SJSA1 (cell line): ENCODE measurements at regions not wholly inside any gene's neighbourhood (a gene's known extent, or its start where the extent isn't known, plus 50 kb on each side); places are given as distances from the start of the nearest gene placed in this dataset.

Source experiments
- DNase-seq, 2 experiments: peaks; one replicate each; pipeline ENCODE4 v3.0.0-alpha.2; 2015 to 2020; ENCODE audit warnings: low spot score in 2 of 2, low read depth in 1 of 2
- H3K27ac ChIP-seq: fragments of 250-450 bp; sonication (Bioruptor Pico); 2 replicates; pipeline ENCODE4 v1.5.1; 2020; ENCODE audit warnings: mild to moderate bottlenecking, moderate library complexity
- H3K27me3 ChIP-seq: fragments of 250-450 bp; sonication (Bioruptor Pico); replicated peaks from 2 replicates; pipeline ENCODE4 v1.5.1; 2020; ENCODE audit warnings: mild to moderate bottlenecking, moderate library complexity
- H3K36me3 ChIP-seq: fragments of 250-450 bp; sonication (Bioruptor Pico); 2 replicates; pipeline ENCODE4 v1.5.1; 2020; ENCODE audit warnings: mild to moderate bottlenecking
- H3K4me1 ChIP-seq: fragments of 250-450 bp; sonication (Bioruptor Pico); replicated peaks from 2 replicates; pipeline ENCODE4 v1.6.1; 2021; ENCODE audit warnings: mild to moderate bottlenecking
- H3K4me3 ChIP-seq: fragments of 250-450 bp; sonication (Bioruptor Pico); 2 replicates; pipeline ENCODE4 v1.5.1; 2020; ENCODE audit warnings: mild to moderate bottlenecking
- H3K9me3 ChIP-seq: fragments of 250-450 bp; sonication (Bioruptor Pico); replicated peaks from 2 replicates; pipeline ENCODE4 v1.5.1; 2020; ENCODE audit warnings: mild to moderate bottlenecking

GRCh38 chr14:61878931-61879330 is 116.7 kb downstream of the SNAPC1 start:
- H3K36me3 ChIP-seq = no peaks in the 10 kb centered on the region
- H3K4me3 ChIP-seq = no peak overlapping the region
- no peak for DNase-seq
- H3K4me1 ChIP-seq = no peaks in the 10 kb centered on the region
- H3K27ac ChIP-seq = no peak overlapping the region
- H3K27me3 ChIP-seq = 0 out of 2 replicates have a peak, but pooled peaks cover 9% of the 10 kb centered on the region
- no peaks in the 10 kb centered on the region for H3K9me3 ChIP-seq

- no peak for DNase-seq
- H3K27ac ChIP-seq = no peak overlapping the region
- H3K36me3 ChIP-seq = no peaks in the 10 kb centered on the region
- no peaks in the 10 kb centered on the region for H3K9me3 ChIP-seq
- H3K4me1 ChIP-seq = no peaks in the 10 kb centered on the region
- H3K4me3 ChIP-seq = no peak overlapping the region
- 0 out of 2 replicates have a peak, but pooled peaks cover 5% of the 10 kb centered on the region for H3K27me3 ChIP-seq
Observed at GRCh38 chr14:61881046-61881445, 118.8 kb downstream of the SNAPC1 start.

- DNase-seq = no peak
- Histone ChIP-seq H3K9me3 (no peaks in the 10 kb centered on the region), H3K27me3 (no peaks in the 10 kb centered on the region), H3K4me1 (no peaks in the 10 kb centered on the region), H3K27ac (no peak overlapping the region), H3K36me3 (no peaks in the 10 kb centered on the region), H3K4me3 (no peak overlapping the region)
Observed at GRCh38 chr14:61884711-61885110, 122.5 kb downstream of the SNAPC1 start.

GRCh38 chr14:61885203-61885961 is 123.2 kb downstream of the SNAPC1 start:
- no peaks in the 10 kb centered on the region for H3K27me3 ChIP-seq
- H3K27ac ChIP-seq = no peak overlapping the region
- H3K4me3 ChIP-seq = no peak overlapping the region
- no peak for DNase-seq
- no peaks in the 10 kb centered on the region for H3K4me1 ChIP-seq
- no peaks in the 10 kb centered on the region for H3K36me3 ChIP-seq
- no peaks in the 10 kb centered on the region for H3K9me3 ChIP-seq

GRCh38 chr14:61887628-61888027 is 125.4 kb downstream of the SNAPC1 start:
- no peak for DNase-seq
- H3K4me3 ChIP-seq = no peak overlapping the region

GRCh38 chr14:61889914-61890351 is 127.7 kb downstream of the SNAPC1 start:
- Histone ChIP-seq H3K27ac (no peak overlapping the region), H3K4me3 (no peak overlapping the region), H3K9me3 (no peaks in the 10 kb centered on the region), H3K27me3 (no peaks in the 10 kb centered on the region), H3K4me1 (peaks cover 5% of the 10 kb centered on the region), H3K36me3 (no peaks in the 10 kb centered on the region)
- DNase-seq = no peak

More at GRCh38 chr14:61887628-61888027, 125.4 kb downstream of the SNAPC1 start:
- Histone ChIP-seq H3K27me3 (no peaks in the 10 kb centered on the region), H3K36me3 (no peaks in the 10 kb centered on the region), H3K4me1 (peaks cover 5% of the 10 kb centered on the region), H3K27ac (no peak overlapping the region), H3K9me3 (no peaks in the 10 kb centered on the region)

- Histone ChIP-seq H3K27ac (no peak overlapping the region), H3K9me3 (no peaks in the 10 kb centered on the region), H3K36me3 (no peaks in the 10 kb centered on the region), H3K4me1 (peaks cover 5% of the 10 kb centered on the region), H3K4me3 (no peak overlapping the region), H3K27me3 (no peaks in the 10 kb centered on the region)
- peak in 1 of 2 experiments; percentile 7 for DNase-seq
Observed at GRCh38 chr14:61891170-61891569, 128.9 kb downstream of the SNAPC1 start.

GRCh38 chr14:61891810-61892209 is 129.6 kb downstream of the SNAPC1 start:
- no peak overlapping the region for H3K4me3 ChIP-seq
- no peaks in the 10 kb centered on the region for H3K36me3 ChIP-seq
- no peaks in the 10 kb centered on the region for H3K27me3 ChIP-seq
- DNase-seq = no peak
- H3K9me3 ChIP-seq = no peaks in the 10 kb centered on the region
- no peak overlapping the region for H3K27ac ChIP-seq
- peaks cover 5% of the 10 kb centered on the region for H3K4me1 ChIP-seq

- no peaks in the 10 kb centered on the region for H3K36me3 ChIP-seq
- peaks cover 5% of the 10 kb centered on the region for H3K4me1 ChIP-seq
- H3K9me3 ChIP-seq = no peaks in the 10 kb centered on the region
- no peaks in the 10 kb centered on the region for H3K27me3 ChIP-seq
- H3K4me3 ChIP-seq = no peak overlapping the region
- DNase-seq = no peak
- no peak overlapping the region for H3K27ac ChIP-seq
Observed at GRCh38 chr14:61893371-61893940, 131.2 kb downstream of the SNAPC1 start.

GRCh38 chr14:61894452-61895077 is 132.3 kb downstream of the SNAPC1 start:
- no peaks in the 10 kb centered on the region for H3K27me3 ChIP-seq
- no peaks in the 10 kb centered on the region for H3K36me3 ChIP-seq
- DNase-seq = peak; percentile 26 to 61
- no peak overlapping the region for H3K4me3 ChIP-seq
- H3K4me1 ChIP-seq = peaks cover 5% of the 10 kb centered on the region
- H3K9me3 ChIP-seq = no peaks in the 10 kb centered on the region
- H3K27ac ChIP-seq = no peak overlapping the region

GRCh38 chr14:61897300-61897699 is 135.1 kb downstream of the SNAPC1 start:
- Histone ChIP-seq H3K27ac (no peak overlapping the region), H3K36me3 (no peaks in the 10 kb centered on the region), H3K9me3 (no peaks in the 10 kb centered on the region), H3K27me3 (no peaks in the 10 kb centered on the region), H3K4me1 (no peaks in the 10 kb centered on the region), H3K4me3 (no peak overlapping the region)
- DNase-seq = no peak

GRCh38 chr14:61898568-61898967 is 136.3 kb downstream of the SNAPC1 start:
- H3K4me1 ChIP-seq = no peaks in the 10 kb centered on the region
- no peak for DNase-seq
- H3K27me3 ChIP-seq = no peaks in the 10 kb centered on the region
- no peaks in the 10 kb centered on the region for H3K36me3 ChIP-seq
- no peak overlapping the region for H3K27ac ChIP-seq
- no peak overlapping the region for H3K4me3 ChIP-seq
- H3K9me3 ChIP-seq = no peaks in the 10 kb centered on the region

- Histone ChIP-seq H3K9me3 (no peaks in the 10 kb centered on the region), H3K4me3 (no peak overlapping the region), H3K27ac (no peak overlapping the region), H3K36me3 (no peaks in the 10 kb centered on the region), H3K27me3 (no peaks in the 10 kb centered on the region), H3K4me1 (no peaks in the 10 kb centered on the region)
- DNase-seq = no peak
Observed at GRCh38 chr14:61899497-61899896, 137.3 kb downstream of the SNAPC1 start.

- no peak overlapping the region for H3K4me3 ChIP-seq
- no peaks in the 10 kb centered on the region for H3K27me3 ChIP-seq
- H3K4me1 ChIP-seq = no peaks in the 10 kb centered on the region
- H3K9me3 ChIP-seq = no peaks in the 10 kb centered on the region
- DNase-seq = no peak
- H3K27ac ChIP-seq = no peak overlapping the region
- no peaks in the 10 kb centered on the region for H3K36me3 ChIP-seq
Observed at GRCh38 chr14:61904946-61905345, 142.7 kb downstream of the SNAPC1 start.
